ENCODE measurements at regions not wholly inside any gene's neighbourhood (a gene's known extent, or its start where the extent isn't known, plus 50 kb on each side); places are given as distances from the start of the nearest gene placed in this dataset.
"Not testable (repeated sequence)": the region's sequence is repeated elsewhere in the genome, so short reads cannot be mapped to it uniquely, and the experiment has no call there.

DNA sequence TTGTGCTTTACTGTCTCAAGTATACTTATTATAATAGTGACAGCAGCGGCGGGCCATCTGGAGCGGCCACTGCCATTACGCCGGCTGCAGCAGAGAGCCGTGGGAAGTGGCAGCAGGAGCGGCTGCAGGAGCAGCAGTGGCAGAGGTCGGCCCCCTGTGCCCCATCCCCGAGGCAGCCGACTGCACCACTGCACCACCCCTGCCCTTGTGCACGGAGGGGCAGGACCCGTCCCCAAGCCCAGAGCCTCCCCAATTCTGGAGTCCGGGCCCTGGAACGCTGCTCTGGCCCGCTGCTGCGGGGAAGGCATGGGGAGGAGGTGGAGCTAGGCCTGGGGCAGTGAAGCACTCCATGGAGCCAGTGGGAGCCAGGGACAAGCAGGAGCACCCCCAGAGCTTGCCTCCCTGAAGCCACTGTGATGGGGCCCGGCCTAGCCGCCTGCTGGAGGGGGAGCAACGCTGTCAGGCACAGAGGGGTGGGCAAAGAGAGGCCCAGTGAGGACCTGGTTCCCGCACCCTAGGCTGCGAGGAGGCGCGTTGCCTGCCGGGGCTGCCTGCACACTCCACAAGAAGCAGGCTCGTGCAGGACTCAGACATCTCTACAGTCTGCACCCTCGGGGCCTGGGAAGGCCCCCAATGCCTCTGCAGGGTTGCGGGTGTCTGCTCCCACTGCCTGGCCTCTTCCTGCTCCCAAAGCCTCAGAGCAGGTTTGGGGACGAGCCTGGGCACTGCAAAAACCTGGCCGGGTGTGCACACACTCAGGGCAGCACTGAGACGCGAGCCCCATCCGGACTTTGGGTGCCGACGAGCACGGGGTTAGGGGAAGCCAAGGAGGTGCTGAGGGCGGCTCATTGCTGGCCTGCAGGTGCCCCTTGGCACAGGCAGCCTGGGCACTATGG is 74.2 kb upstream of the RASSF8 start:
- no peak for DNase-seq

DNA sequence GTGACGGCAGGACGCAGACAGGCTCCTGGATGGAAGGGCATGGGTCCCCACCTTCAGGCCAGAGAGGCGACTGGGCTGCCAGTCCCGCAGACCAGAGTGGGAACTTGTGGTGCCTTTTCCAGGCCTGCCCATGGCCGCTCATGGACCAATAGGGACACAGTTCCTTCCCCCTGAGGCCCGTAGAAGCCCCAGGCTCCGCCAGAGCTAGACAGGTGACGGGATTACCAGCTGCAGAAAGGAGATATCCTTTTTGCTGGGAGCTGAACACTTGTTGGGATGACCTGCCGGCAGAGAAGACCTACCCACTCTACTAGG is 73.6 kb upstream of the RASSF8 start:
- DNase-seq: no peak

- no peak for DNase-seq
Measured at GRCh38 chr12:25886396-25886795, 72.1 kb upstream of the RASSF8 start.

- DNase-seq: no peak
Measured at GRCh38 chr12:25887367-25887766, 71.1 kb upstream of the RASSF8 start.

GRCh38 chr12:25889185-25889584 is 69.3 kb upstream of the RASSF8 start:
- no peak for DNase-seq

GRCh38 chr12:25891095-25891494 is 67.4 kb upstream of the RASSF8 start:
- not testable (repeated sequence) for DNase-seq

GRCh38 chr12:25894759-25895158 is 63.7 kb upstream of the RASSF8 start:
- DNase-seq: no peak

GRCh38 chr12:25896981-25897380 is 61.5 kb upstream of the RASSF8 start:
- no peak for DNase-seq

- DNase-seq: no peak
Measured at GRCh38 chr12:25903603-25904245, 54.8 kb upstream of the RASSF8 start.

DNA sequence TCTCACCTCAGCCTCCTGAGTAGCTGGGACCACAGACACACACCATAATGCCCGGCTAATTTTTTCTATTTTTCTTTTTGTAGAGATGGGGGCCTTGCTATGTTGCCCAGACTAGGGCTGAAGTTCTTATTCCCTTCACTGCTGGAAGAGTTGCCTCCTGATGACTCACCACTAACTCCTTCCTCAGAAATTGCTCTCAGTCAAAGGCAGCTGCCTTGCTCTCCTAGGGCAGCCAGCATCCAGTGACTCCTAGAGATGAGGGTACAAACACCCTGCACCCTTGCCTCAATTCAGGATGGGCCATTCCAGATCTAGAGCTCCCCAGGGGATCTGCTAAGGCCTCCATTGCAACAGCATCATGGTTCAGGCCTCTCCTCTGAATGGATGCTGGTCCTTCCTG is 54.0 kb upstream of the RASSF8 start:
- no peak for DNase-seq

DNA sequence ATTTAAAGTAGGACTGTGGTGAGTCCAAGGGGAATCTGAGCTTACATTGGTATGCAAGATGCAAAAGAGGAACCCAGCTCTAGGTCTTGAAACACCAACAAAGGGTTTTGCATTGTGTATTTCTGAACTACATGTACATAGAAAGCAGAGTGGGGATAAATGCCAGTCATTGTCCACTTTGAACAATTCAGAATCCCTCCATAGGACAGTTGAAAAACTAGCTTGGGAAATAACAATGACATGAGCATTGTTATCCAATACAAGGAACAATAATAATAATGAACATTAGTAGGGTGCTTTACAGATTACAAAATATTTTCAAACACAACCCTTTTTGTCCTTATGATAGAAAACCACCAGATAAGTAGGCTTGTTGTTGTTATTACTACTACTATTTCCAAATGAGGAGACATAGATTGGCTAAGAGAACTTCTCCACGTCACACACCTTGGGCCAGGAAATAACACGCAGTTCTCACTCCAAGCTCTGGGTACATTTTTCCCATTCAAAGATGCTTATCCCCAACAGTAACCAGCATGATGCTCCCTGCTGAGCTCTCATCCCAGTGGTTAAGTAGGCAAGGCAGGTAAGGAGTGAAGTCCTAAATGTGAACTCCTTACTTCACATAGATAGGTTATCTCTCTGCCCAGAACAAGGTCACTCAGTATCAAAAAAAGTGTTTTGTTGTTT is 51.7 kb upstream of the RASSF8 start:
- DNase-seq: no peak
